K562 (cell line): ENCODE measurements at regions not wholly inside any gene's neighbourhood (a gene's known extent, or its start where the extent isn't known, plus 50 kb on each side); places are given as distances from the start of the nearest gene placed in this dataset.
A peak's percentile ranks its signal among the peaks of the same experiment; 100 is the strongest.

Source experiments
- ATAC-seq: fragments of 200-7000 bp; cut with Tn5 transposase; 3 replicates; pipeline ENCODE4 v1.9.1; 2020; ENCODE audit warnings: moderate library complexity
- BruUV-seq: library from RNA; stranded (reverse); fragments of 400-500 nt; replicated peaks from 2 replicates; lab custom pipeline; 2021; lab: Mats Ljungman, UMichigan
- CTCF ChIA-PET: fragments of 300-600 bp; formaldehyde crosslinking; extraction: SDS; loops from one replicate; lab custom pipeline; 2021; ENCODE audit warnings: low intra/inter-chr PET ratio; lab: Yijun Ruan, JAX
- POLR2A ChIA-PET: fragments of 300-600, 350-650 bp; sonication (Branson Sonifier 250); formaldehyde crosslinking; extraction: SDS; loops from one replicate; lab custom pipeline; 2021; ENCODE audit warnings: antibody characterized with exemption, inconsistent platforms; lab: Yijun Ruan, JAX
- DNase-seq, 4 experiments: peaks; one replicate each; pipeline versions ENCODE4 v3.0.0 to v3.0.0-alpha.2; 2011 to 2018; ENCODE audit warnings: low spot score in 3 of 4, mixed read lengths in 3 of 4; ENCODE audit errors: extremely low read depth in 1 of 4
- FAIRE-seq: peaks from 2 replicates; lab custom pipeline; 2011; peaks lifted over from hg19 to GRCh38; lab: Jason Lieb, UNC
- H2AFZ ChIP-seq: 2 replicates; pipeline ENCODE4 v1.6.0; 2011; ENCODE audit warnings: low read depth, low read length, control low read depth, inconsistent platforms
- H3K27ac ChIP-seq: fragments of 200-600 bp; 3 replicates; pipeline ENCODE4 v1.8.0; 2011; ENCODE audit warnings: low read depth, mild to moderate bottlenecking, control low read depth, inconsistent platforms, low read length, moderate library complexity, mixed read lengths; ENCODE audit errors: extremely low read depth
- H3K27me3 ChIP-seq, 2 experiments: fragments of 300-600 bp in 1 of 2; 2 replicates in 1 of 2; 3 replicates in 1 of 2; pipeline versions ENCODE4 v1.6.0 to v1.8.0; 2011; ENCODE audit warnings: inconsistent platforms in 2 of 2, low read length in 2 of 2, mild to moderate bottlenecking in 1 of 2, mixed read lengths in 1 of 2, moderate library complexity in 1 of 2; ENCODE audit not compliant: control insufficient read depth in 2 of 2, insufficient read depth in 2 of 2
- H3K36me3 ChIP-seq: fragments of 300-600 bp; 3 replicates; pipeline ENCODE4 v1.8.0; 2011; ENCODE audit warnings: mild to moderate bottlenecking, low read length, inconsistent platforms; ENCODE audit not compliant: control insufficient read depth, insufficient read depth
- H3K4me1 ChIP-seq, 2 experiments: fragments of 200-600 bp in 1 of 2; replicated peaks in 1 of 2; 2 replicates in 1 of 2; 3 replicates in 1 of 2; pipeline versions ENCODE4 v1.5.1 to v1.8.0; 2011; ENCODE audit warnings: inconsistent platforms in 2 of 2, low read length in 2 of 2, mild to moderate bottlenecking in 1 of 2, mixed read lengths in 1 of 2, moderate library complexity in 1 of 2; ENCODE audit not compliant: control insufficient read depth in 2 of 2, insufficient read depth in 2 of 2
- H3K4me2 ChIP-seq: 2 replicates; pipeline ENCODE4 v1.6.1; 2011; ENCODE audit warnings: low read length, control low read depth, inconsistent platforms, mixed read lengths; ENCODE audit not compliant: insufficient read depth
- H3K4me3 ChIP-seq: fragments of 200-600 bp; sonication (generic), shearing (Covaris generic); 2 replicates; pipeline ENCODE4 v1.5.1; 2016; ENCODE audit warnings: control low read depth, inconsistent platforms
- H3K79me2 ChIP-seq: fragments of 200-600 bp; 3 replicates; pipeline ENCODE4 v1.8.0; 2011; ENCODE audit warnings: low read length, inconsistent platforms; ENCODE audit not compliant: control insufficient read depth, insufficient read depth
- H3K9ac ChIP-seq, 2 experiments: 2 replicates each; pipeline versions ENCODE4 v1.6.0 to v1.6.1; 2011; ENCODE audit warnings: low read depth in 2 of 2, low read length in 2 of 2, control low read depth in 1 of 2, inconsistent platforms in 1 of 2, mild to moderate bottlenecking in 1 of 2, mixed read lengths in 1 of 2; ENCODE audit not compliant: insufficient read depth in 1 of 2
- H3K9me1 ChIP-seq: one replicate; pipeline ENCODE4 v1.6.0; 2011; ENCODE audit warnings: inconsistent platforms, mild to moderate bottlenecking, low read length, moderate library complexity; ENCODE audit not compliant: control insufficient read depth, insufficient read depth
- H3K9me3 ChIP-seq: replicated peaks from 2 replicates; pipeline ENCODE4 v1.5.1; 2011; ENCODE audit warnings: low read depth, low read length, inconsistent platforms; ENCODE audit not compliant: control insufficient read depth, insufficient read depth
- H4K20me1 ChIP-seq: replicated peaks from 2 replicates; pipeline ENCODE4 v1.6.1; 2011; ENCODE audit warnings: low read length, inconsistent platforms, mixed read lengths; ENCODE audit not compliant: control insufficient read depth, insufficient read depth
- ATF3 ChIP-seq, 2 experiments: fragments of 450-650 bp in 1 of 2; sonication (generic) in 1 of 2; formaldehyde crosslinking in 1 of 2; IDR thresholded peaks in 1 of 2; conservative IDR thresholded peaks in 1 of 2; 2 replicates each; pipeline versions ENCODE4 v1.6.1 to v1.8.1; 2016 to 2023; ENCODE audit warnings: mild to moderate bottlenecking in 2 of 2, moderate library complexity in 2 of 2, inconsistent platforms in 1 of 2, missing genetic modification reagents in 1 of 2
- CEBPB ChIP-seq: fragments of 450-650 bp; IDR thresholded peaks from 2 replicates; pipeline ENCODE4 v1.6.1; 2016; ENCODE audit warnings: missing genetic modification characterization, missing compliant biosample characterization
- CEBPG ChIP-seq, 3 experiments: fragments of 200-800 bp in 1 of 3; sonication (Bioruptor generic) in 1 of 3; sonication (generic) in 1 of 3; formaldehyde crosslinking in 1 of 3; IDR thresholded peaks in 2 of 3; conservative IDR thresholded peaks in 1 of 3; 2 replicates each; pipeline versions ENCODE4 v1.6.1 to v1.8.0; 2016 to 2022; ENCODE audit warnings: missing compliant biosample characterization in 2 of 3, missing genetic modification characterization in 2 of 3, mild to moderate bottlenecking in 1 of 3, missing genetic modification reagents in 1 of 3
- KLF16 ChIP-seq: IDR thresholded peaks from 2 replicates; pipeline ENCODE4 v1.6.1; 2016; ENCODE audit warnings: antibody characterized with exemption
- MCM3 ChIP-seq: fragments of 450-650 bp; IDR thresholded peaks from 2 replicates; pipeline ENCODE4 v1.6.1; 2016
- NELFE ChIP-seq: IDR thresholded peaks from 2 replicates; pipeline ENCODE4 v1.6.1; 2011; ENCODE audit warnings: mild to moderate bottlenecking; ENCODE audit not compliant: insufficient read depth, insufficient read length
- PTTG1 ChIP-seq: fragments of 450-650 bp; IDR thresholded peaks from 2 replicates; pipeline ENCODE4 v1.6.1; 2016; ENCODE audit warnings: low read depth, mild to moderate bottlenecking, missing genetic modification characterization, missing compliant biosample characterization
- TRIM28 ChIP-seq: fragments of 450-650 bp; IDR thresholded peaks from 2 replicates; pipeline ENCODE4 v1.6.1; 2017
- XRCC5 ChIP-seq: fragments of 200-400 bp; formaldehyde crosslinking; IDR thresholded peaks from 2 replicates; pipeline ENCODE4 v1.6.1; 2017; ENCODE audit warnings: low read depth, mild to moderate bottlenecking, low read length
- ZC3H4 ChIP-seq: sonication (generic); formaldehyde crosslinking; IDR thresholded peaks from 2 replicates; pipeline ENCODE4 v1.9.0; 2021; ENCODE audit warnings: missing genetic modification reagents, borderline replicate concordance
- WGBS: fragments of 100-300 bp; shearing (Covaris generic); methylation state at CpG from one replicate; pipeline ENCODE4 v1.1.6; 2016; ENCODE audit warnings: low coverage, mixed read lengths; ENCODE audit not compliant: insufficient coverage; ENCODE audit errors: missing lambda C conversion rate; 5-methylcytosine and 5-hydroxymethylcytosine counted together
- in situ Hi-C: fragments of 300-500 bp; cut with MboI; formaldehyde crosslinking; loops from 4 replicates; pipeline ENCODE4 v1.15.0; 2018; ENCODE audit warnings: inconsistent platforms, mixed read lengths
- intact Hi-C: fragments of 100-400 bp; cut with micrococcal nuclease; formaldehyde crosslinking; loops from 2 replicates; pipeline ENCODE4 v1.14.2; 2022
- TF ChIP-seq, protein P1 (sequence below), 2 experiments: fragments of 450-650 bp; IDR thresholded peaks; 2 replicates each; pipeline ENCODE4 v1.6.1; 2018; ENCODE audit warnings: mild to moderate bottlenecking in 2 of 2, low read depth in 1 of 2; ENCODE audit not compliant: partially characterized antibody in 2 of 2
- TF ChIP-seq, protein P2 (sequence below): fragments of 250-450 bp; sonication (Bioruptor Pico); IDR thresholded peaks from 2 replicates; pipeline ENCODE4 v1.4.0; 2020; ENCODE audit warnings: mild to moderate bottlenecking, moderate library complexity

DNA sequence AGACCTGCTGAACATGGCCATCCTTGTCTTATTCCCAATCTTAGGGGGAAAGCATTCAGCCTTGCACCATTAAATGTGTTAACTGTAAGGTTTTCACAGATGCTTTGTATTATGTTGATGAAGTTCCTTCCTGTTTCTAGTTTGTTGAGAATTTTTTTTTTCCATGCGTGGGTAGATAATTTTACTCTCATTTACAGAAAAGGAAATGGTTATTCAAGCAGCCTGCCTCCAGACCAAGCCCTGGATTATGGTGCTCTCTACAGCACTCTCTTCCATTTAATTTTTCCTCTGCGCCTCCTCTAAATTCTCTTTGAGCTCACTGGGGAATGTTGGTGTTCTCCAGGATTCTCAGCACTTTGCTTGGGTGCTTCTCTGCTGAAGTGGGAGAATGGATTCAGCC, 179.3 kb upstream of the PZP start (continued):
- TF ChIP-seq, protein P1, sequence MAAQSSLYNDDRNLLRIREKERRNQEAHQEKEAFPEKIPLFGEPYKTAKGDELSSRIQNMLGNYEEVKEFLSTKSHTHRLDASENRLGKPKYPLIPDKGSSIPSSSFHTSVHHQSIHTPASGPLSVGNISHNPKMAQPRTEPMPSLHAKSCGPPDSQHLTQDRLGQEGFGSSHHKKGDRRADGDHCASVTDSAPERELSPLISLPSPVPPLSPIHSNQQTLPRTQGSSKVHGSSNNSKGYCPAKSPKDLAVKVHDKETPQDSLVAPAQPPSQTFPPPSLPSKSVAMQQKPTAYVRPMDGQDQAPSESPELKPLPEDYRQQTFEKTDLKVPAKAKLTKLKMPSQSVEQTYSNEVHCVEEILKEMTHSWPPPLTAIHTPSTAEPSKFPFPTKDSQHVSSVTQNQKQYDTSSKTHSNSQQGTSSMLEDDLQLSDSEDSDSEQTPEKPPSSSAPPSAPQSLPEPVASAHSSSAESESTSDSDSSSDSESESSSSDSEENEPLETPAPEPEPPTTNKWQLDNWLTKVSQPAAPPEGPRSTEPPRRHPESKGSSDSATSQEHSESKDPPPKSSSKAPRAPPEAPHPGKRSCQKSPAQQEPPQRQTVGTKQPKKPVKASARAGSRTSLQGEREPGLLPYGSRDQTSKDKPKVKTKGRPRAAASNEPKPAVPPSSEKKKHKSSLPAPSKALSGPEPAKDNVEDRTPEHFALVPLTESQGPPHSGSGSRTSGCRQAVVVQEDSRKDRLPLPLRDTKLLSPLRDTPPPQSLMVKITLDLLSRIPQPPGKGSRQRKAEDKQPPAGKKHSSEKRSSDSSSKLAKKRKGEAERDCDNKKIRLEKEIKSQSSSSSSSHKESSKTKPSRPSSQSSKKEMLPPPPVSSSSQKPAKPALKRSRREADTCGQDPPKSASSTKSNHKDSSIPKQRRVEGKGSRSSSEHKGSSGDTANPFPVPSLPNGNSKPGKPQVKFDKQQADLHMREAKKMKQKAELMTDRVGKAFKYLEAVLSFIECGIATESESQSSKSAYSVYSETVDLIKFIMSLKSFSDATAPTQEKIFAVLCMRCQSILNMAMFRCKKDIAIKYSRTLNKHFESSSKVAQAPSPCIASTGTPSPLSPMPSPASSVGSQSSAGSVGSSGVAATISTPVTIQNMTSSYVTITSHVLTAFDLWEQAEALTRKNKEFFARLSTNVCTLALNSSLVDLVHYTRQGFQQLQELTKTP (IDR thresholded peaks at IDR 0.05; ENCODE audit: low read depth in 1 of 2, partially characterized antibody in 2 of 2) = no peak

GRCh38 chr12:9383585-9383984, 175.4 kb upstream of the PZP start:
- no peaks in the 10 kb centered on the region for H3K9me3 ChIP-seq
- H3K27ac ChIP-seq = no peak overlapping the region
- H3K4me2 ChIP-seq = no peak overlapping the region
- no peak for FAIRE-seq
- H3K27me3 ChIP-seq = no peaks in the 10 kb centered on the region
- no peaks in the 10 kb centered on the region for H4K20me1 ChIP-seq
- peaks cover 0 to 4% of the 10 kb centered on the region in 2 experiments; a peak in 3 of 5 replicates for H3K4me1 ChIP-seq
- no peaks in the 10 kb centered on the region for H3K36me3 ChIP-seq
- intact Hi-C loops (no loop called here), in situ Hi-C loops (loop anchor here (10.0 kb wide), 1 partner anchor 201 kb away; no protein-coding TSS in a partner anchor)
- ChIA-PET CTCF (no interaction called here), POLR2A (no interaction called here)
- no peaks in the 10 kb centered on the region for H3K79me2 ChIP-seq
- no peak overlapping the region for H3K9ac ChIP-seq
- no peak overlapping the region for H3K4me3 ChIP-seq
- ATAC-seq = no peak
- no TSS peak for BruUV-seq
- H2AFZ ChIP-seq = no peak overlapping the region
- DNase-seq = no peak
- WGBS = 19% methylated on average over 4 of the region's 4 CpGs
- H3K9me1 ChIP-seq = no peaks in the 10 kb centered on the region
- TF ChIP-seq PTTG1 (tag) (no peak), CEBPB (tag) (peak; percentile 61), NELFE (no peak), MCM3 (no peak), XRCC5 (no peak), ATF3 (IDR thresholded peaks at IDR 0.05) (peak; percentile 36; the same call in 1 of the 2 replicates), ATF3 (CRISPR knock-in tag; conservative IDR thresholded peaks at IDR 0.05) (no peak), ZC3H4 (CRISPR knock-in tag) (no peak), KLF16 (no peak), TRIM28 (no peak), CEBPG (CRISPR knock-in tag; IDR thresholded peaks at IDR 0.05) (no peak), CEBPG (tag; conservative IDR thresholded peaks at IDR 0.05 in 1 of 2, IDR thresholded peaks at IDR 0.05 in 1 of 2) (0 out of 4 replicates have a peak, but pooled peaks of 1 of the 2 experiments have one; percentile 35)
- TF ChIP-seq, protein P2, sequence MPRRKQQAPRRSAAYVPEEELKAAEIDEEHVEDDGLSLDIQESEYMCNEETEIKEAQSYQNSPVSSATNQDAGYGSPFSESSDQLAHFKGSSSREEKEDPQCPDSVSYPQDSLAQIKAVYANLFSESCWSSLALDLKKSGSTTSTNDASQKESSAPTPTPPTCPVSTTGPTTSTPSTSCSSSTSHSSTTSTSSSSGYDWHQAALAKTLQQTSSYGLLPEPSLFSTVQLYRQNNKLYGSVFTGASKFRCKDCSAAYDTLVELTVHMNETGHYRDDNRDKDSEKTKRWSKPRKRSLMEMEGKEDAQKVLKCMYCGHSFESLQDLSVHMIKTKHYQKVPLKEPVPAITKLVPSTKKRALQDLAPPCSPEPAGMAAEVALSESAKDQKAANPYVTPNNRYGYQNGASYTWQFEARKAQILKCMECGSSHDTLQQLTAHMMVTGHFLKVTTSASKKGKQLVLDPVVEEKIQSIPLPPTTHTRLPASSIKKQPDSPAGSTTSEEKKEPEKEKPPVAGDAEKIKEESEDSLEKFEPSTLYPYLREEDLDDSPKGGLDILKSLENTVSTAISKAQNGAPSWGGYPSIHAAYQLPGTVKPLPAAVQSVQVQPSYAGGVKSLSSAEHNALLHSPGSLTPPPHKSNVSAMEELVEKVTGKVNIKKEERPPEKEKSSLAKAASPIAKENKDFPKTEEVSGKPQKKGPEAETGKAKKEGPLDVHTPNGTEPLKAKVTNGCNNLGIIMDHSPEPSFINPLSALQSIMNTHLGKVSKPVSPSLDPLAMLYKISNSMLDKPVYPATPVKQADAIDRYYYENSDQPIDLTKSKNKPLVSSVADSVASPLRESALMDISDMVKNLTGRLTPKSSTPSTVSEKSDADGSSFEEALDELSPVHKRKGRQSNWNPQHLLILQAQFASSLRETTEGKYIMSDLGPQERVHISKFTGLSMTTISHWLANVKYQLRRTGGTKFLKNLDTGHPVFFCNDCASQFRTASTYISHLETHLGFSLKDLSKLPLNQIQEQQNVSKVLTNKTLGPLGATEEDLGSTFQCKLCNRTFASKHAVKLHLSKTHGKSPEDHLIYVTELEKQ (CRISPR knock-in tag) = no peak
